Erythroblast (primary cell): ENCODE measurements at regions not wholly inside any gene's neighbourhood (a gene's known extent, or its start where the extent isn't known, plus 50 kb on each side); places are given as distances from the start of the nearest gene placed in this dataset.

Experiments
- GATA1 ChIP-seq: IDR thresholded peaks from 2 replicates; pipeline ENCODE4 v1.6.1; 2011; ENCODE audit warnings: low read depth, mild to moderate bottlenecking, control low read depth, low read length, moderate library complexity
- POLR2A ChIP-seq: IDR thresholded peaks from 2 replicates; pipeline ENCODE4 v1.6.1; 2011; ENCODE audit warnings: mild to moderate bottlenecking, low read length

DNA sequence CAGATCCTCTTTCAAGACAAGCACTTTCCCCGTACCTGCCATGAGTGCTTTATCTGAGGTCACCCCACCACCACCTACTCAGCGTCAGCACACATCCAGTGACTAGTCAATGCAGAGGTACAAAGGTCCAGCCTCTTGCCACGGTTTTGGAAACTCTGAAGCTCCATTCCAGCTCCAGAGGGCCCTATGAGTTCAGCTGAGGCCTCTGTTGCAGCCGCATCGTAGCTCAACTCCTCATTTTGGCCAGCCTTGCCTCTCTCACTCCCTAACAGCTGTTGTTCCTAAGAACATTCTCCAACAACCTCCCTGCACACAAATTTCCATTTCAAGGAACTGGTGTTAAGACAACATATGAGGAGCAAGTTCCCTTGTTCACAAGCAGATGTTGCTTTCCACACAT is 405.1 kb upstream of the PROK2 start:
- TF ChIP-seq POLR2A = no peak
- TF ChIP-seq GATA1 = no peak
